Tibial artery (tissue), 4 donors: ENCODE measurements at regions not wholly inside any gene's neighbourhood (a gene's known extent, or its start where the extent isn't known, plus 50 kb on each side); places are given as distances from the start of the nearest gene placed in this dataset.

ENCODE experiments used
- DNase-seq, 2 donors: peaks; one replicate each; pipeline ENCODE4 v3.0.0-alpha.2; 2019
- H3K27ac ChIP-seq, 2 donors: fragments of 200-600 bp; sonication (generic) in 1 of 2; 1 replicate in 1 of 2; 2 replicates in 1 of 2; pipeline ENCODE4 v1.5.1; 2018 to 2019; ENCODE audit warnings: mild to moderate bottlenecking in 1 of 2
- H3K27me3 ChIP-seq, 2 donors: fragments of 200-600 bp; sonication (generic) in 1 of 2; one replicate each; pipeline versions ENCODE4 v1.5.1 to v1.6.0; 2016 to 2019
- H3K36me3 ChIP-seq, 3 donors: fragments of 200-600 bp; sonication (generic) in 2 of 3; one replicate each; pipeline ENCODE4 v1.5.1; 2016 to 2019; ENCODE audit warnings: mild to moderate bottlenecking in 2 of 3
- H3K4me1 ChIP-seq, 4 donors: fragments of 200-600 bp; sonication (generic) in 2 of 4; 1 replicate in 3 of 4; 2 replicates in 1 of 4; pipeline ENCODE4 v1.5.1; 2016 to 2019
- H3K4me3 ChIP-seq, 2 donors: fragments of 200-600 bp; sonication (generic) in 1 of 2; 1 replicate in 1 of 2; 2 replicates in 1 of 2; pipeline ENCODE4 v1.5.1; 2018 to 2019; ENCODE audit warnings: mild to moderate bottlenecking in 2 of 2
- H3K9me3 ChIP-seq, 3 donors: fragments of 200-600 bp; sonication (generic) in 1 of 3; one replicate each; pipeline ENCODE4 v1.5.1; 2016 to 2019
- intact Hi-C: fragments of 100-400 bp; cut with DNase I; formaldehyde crosslinking; loops from one replicate; pipeline ENCODE4 v1.15.0; 2023; ENCODE audit warnings: low total_unique reads
- TF ChIP-seq, protein P1 (sequence below), 2 experiments: fragments of 200-600 bp in 1 of 2; fragments of 450-650 bp in 1 of 2; IDR thresholded peaks; one replicate each; pipeline ENCODE4 v1.5.1; 2017 to 2019; ENCODE audit warnings: antibody characterized with exemption in 2 of 2, mild to moderate bottlenecking in 1 of 2, moderate library complexity in 1 of 2

DNA sequence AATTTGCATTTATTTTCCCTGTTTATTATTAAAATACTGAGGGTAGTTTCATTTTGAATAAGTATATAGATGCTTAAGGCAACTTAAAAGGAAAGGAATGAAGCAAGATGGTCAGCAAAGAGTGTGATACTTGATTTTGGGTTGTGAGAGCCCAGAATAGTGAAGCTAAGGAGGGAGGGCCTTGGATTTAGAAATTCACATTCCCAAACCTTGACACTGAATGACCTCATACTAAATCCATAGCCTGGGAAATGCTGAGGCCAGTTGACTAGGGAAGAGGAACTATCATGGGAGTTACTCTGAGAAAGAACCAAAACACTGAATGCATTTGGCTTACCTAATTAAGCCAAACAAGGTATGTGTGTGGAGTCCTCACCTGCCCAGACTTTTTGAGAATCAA lies 292.5 kb downstream of the SPATA31D1 start:
- DNase-seq = no peak
- H3K27ac ChIP-seq = no peak overlapping the region
- peaks cover 0 to 5% (median 3%) of the 10 kb centered on the region in 3 donors for H3K9me3 ChIP-seq
- TF ChIP-seq, protein P1, sequence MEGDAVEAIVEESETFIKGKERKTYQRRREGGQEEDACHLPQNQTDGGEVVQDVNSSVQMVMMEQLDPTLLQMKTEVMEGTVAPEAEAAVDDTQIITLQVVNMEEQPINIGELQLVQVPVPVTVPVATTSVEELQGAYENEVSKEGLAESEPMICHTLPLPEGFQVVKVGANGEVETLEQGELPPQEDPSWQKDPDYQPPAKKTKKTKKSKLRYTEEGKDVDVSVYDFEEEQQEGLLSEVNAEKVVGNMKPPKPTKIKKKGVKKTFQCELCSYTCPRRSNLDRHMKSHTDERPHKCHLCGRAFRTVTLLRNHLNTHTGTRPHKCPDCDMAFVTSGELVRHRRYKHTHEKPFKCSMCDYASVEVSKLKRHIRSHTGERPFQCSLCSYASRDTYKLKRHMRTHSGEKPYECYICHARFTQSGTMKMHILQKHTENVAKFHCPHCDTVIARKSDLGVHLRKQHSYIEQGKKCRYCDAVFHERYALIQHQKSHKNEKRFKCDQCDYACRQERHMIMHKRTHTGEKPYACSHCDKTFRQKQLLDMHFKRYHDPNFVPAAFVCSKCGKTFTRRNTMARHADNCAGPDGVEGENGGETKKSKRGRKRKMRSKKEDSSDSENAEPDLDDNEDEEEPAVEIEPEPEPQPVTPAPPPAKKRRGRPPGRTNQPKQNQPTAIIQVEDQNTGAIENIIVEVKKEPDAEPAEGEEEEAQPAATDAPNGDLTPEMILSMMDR (IDR thresholded peaks at IDR 0.05) = no peak
- no peak overlapping the region for H3K4me3 ChIP-seq
- no peaks in the 10 kb centered on the region for H3K27me3 ChIP-seq
- intact Hi-C loops = no loop called here
- H3K36me3 ChIP-seq = no peaks in the 10 kb centered on the region
- no peaks in the 10 kb centered on the region for H3K4me1 ChIP-seq

DNA sequence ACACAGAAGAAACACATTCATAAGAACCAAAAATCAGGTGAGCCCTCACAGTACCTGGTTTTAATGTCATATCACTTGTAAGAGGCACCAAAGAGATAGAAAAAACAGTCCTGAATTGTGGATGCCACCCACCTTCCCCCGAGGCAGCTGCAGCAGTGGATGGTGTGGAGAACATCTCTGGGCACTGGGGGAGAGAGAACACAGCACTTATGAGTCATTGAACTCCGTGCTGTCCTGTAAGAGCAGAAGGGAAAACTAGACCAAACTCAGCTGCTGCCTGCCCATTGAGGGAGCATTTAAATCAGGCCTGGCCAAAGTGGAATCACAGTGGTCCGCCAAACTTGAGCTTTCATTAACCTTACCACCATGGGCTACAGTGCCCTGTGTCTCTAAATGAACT lies 296.2 kb downstream of the SPATA31D1 start:
- Histone ChIP-seq H3K9me3 (peaks cover 0 to 10% (median 9%) of the 10 kb centered on the region in 3 donors), H3K36me3 (no peaks in the 10 kb centered on the region), H3K4me3 (no peak overlapping the region), H3K27ac (no peak overlapping the region), H3K27me3 (no peaks in the 10 kb centered on the region), H3K4me1 (no peaks in the 10 kb centered on the region)
- intact Hi-C loops = no loop called here
- DNase-seq = no peak
- TF ChIP-seq, protein P1 (IDR thresholded peaks at IDR 0.05) = no peak

DNA sequence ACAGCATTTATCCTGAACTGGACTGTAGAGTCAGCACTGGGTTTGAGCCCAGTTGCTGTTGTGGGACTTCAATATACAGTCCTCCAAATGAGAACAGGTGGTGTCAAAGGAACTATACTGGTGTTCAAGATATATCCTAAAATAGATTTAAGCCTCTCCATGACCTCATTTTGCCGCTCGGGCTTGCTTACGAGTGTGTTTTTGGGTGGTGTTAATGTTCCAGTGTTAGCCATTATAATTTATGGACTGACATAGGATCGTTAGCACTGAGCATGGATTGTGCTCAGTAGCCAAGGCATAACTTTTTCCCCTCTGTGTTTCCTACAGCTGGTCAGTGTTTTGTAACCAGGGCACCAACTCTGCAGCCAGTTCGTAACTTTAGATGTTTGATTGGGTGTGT lies 306.6 kb downstream of the SPATA31D1 start:
- DNase-seq = no peak
- intact Hi-C loops = no loop called here
- no peaks in the 10 kb centered on the region for H3K9me3 ChIP-seq

DNA sequence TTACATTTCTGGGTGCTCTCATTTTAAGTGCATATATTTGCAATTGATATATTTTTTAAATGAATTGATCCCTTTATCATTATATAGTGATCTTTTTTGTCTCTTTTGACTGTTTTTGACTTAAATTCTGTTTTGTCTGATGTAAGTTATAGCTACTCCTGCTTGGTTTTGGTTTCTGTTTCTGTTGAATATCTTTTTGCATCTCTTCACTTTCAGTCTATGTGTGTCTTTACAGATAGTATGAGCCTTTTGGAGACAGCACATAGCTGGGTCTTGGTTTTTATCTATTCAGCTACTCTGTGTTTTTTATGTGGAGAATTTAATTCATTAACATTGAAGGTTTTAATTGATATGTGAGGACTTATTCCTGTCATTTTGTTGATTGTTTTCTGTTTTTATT lies 311.3 kb downstream of the SPATA31D1 start:
- intact Hi-C loops = no loop called here

More for the DNA sequence above, 306.6 kb downstream of the SPATA31D1 start:
- Histone ChIP-seq H3K4me1 (no peaks in the 10 kb centered on the region), H3K27ac (no peak overlapping the region), H3K36me3 (no peaks in the 10 kb centered on the region), H3K4me3 (no peak overlapping the region), H3K27me3 (no peaks in the 10 kb centered on the region)
- TF ChIP-seq, protein P1 (IDR thresholded peaks at IDR 0.05) = no peak

DNA sequence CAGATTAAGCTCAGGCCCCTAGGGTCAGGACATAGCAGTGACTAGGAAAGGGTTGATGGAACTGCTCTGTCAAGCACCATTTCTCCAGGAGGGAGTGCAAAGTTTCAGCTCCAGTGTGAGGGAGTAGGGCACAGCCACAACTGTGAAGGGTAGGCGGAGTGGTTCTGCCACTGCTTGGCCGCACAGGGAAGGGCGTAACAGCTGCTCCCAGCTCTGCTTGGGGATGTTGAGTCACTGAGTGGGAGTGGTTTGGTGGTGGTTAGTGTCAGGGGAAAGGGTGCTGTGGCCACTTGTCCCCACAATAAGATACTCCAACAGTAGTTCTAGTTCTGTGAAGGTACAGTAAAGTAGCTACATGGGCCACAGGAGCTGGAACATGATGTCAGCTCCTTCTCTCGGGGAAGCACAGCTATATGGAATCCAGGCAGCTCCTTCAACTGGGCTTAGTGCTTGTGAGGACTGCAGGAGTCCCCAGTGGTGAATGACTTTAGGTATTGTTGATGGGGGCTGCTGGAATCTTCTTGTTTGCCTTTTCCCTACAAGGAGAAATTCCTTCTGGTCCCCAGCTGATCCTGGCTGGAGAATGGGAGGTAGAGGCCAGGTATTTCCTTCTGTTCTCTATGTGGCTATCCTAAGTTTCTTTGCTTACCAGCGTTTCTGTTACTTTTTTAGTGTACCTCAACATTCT lies 314.5 kb downstream of the SPATA31D1 start:
- DNase-seq = no peak
- Histone ChIP-seq H3K36me3 (no peaks in the 10 kb centered on the region), H3K4me1 (no peaks in the 10 kb centered on the region), H3K27me3 (no peaks in the 10 kb centered on the region), H3K27ac (no peak overlapping the region), H3K9me3 (peaks cover 0 to 10% (median 5%) of the 10 kb centered on the region in 3 donors), H3K4me3 (no peak overlapping the region)
- TF ChIP-seq, protein P1 (IDR thresholded peaks at IDR 0.05) = no peak
- intact Hi-C loops = no loop called here

More for the DNA sequence above, 311.3 kb downstream of the SPATA31D1 start:
- no peak for DNase-seq
- Histone ChIP-seq H3K4me3 (no peak overlapping the region), H3K27ac (no peak overlapping the region), H3K36me3 (no peaks in the 10 kb centered on the region), H3K9me3 (peaks cover 0 to 10% (median 5%) of the 10 kb centered on the region in 3 donors), H3K4me1 (no peaks in the 10 kb centered on the region), H3K27me3 (no peaks in the 10 kb centered on the region)
- TF ChIP-seq, protein P1 (IDR thresholded peaks at IDR 0.05) = no peak
